Stimulated activated CD8-positive, alpha-beta memory T cell treated with anti-CD3 and anti-CD28 coated beads, Interleukin-2, amount 100 ng/mL, for 1 hour (primary cell): ENCODE measurements at regions not wholly inside any gene's neighbourhood (a gene's known extent, or its start where the extent isn't known, plus 50 kb on each side); places are given as distances from the start of the nearest gene placed in this dataset.
A peak's percentile ranks its signal among the peaks of the same experiment; 100 is the strongest.

Experiments used
- DNase-seq, 2 donors: peaks; one replicate each; pipeline ENCODE4 v3.0.0-alpha.2; 2020; ENCODE audit warnings: low read depth in 2 of 2

DNA sequence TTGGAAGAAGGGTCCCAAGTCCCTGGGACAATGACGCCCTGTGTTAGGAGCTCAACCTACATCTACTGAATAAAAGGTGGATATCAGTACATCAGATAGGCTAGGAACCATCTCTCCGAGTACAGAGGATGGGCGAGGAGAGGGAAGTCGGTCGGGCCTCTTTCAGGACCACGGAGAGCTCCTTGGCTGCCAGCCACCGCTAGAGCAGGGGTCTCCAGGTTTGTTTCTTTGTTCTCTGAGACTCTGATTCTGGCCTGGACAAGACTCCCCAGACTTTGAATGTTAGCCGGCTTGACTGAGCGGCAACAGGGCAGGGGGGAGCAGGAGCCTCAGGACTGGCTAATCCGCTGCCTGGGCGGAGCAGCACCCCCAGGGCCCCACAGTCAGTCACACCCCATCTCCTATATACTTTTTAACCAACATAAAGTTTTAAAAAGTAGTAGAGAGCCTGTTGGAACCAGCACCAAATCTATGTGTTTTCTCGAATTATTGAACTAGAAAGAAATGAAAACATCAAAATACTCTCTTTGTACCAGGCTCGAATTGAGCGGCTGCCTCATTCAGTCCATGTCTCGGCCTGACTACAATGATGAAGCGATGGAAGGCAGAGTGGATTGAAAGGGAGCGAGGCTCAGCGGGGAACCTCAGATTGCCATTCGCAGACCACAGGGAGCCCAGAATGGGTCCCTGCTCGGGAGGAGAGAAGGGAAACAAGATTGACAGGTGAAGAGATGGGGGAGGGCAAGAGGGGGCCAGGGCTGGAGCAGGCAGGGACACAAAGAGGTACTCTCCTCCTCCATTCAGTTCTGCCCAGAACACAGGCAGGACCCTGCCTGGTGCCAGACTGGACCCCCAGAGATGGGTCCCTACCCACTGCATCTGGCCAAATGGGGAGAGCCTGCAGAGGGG is 131.6 kb downstream of the TPRA1 start:
- DNase-seq, result no peak

GRCh38 chr3:127457546-127458145 is 132.9 kb downstream of the TPRA1 start:
- no peak for DNase-seq

GRCh38 chr3:127457094-127457475 is 133.4 kb downstream of the TPRA1 start:
- DNase-seq, result no peak

DNA sequence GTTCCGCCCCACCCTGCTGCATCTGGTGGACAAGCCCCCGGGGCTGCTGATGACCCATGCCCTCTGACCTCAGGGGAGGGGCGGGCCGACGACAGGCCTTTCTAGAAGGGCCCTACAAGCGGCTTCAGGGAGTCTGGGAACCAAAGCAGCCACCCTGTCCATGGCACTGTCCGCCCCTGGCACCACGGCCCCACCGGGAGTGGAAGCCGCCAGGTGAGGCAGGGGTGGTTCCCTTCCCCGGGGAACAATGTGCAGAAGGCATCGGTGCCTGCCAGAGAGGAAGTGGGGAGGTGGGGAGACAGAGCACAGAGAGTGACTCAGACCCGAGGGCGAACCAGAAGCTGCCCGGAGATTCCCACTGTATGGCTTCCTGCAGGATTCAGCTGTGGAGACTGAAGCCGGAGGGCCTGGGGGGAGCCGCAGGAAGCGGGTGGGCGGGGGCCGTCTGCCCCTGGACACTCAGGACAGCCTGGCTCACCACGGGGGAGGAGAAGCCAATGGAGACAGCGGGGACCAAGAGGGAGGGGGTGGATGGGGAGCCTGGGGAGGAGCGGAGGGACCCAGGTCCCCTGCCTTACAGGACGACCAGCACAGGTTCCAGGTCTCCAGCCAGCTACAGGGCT is 134.0 kb downstream of the TPRA1 start:
- DNase-seq, result no peak

GRCh38 chr3:127455541-127456450 is 134.7 kb downstream of the TPRA1 start:
- peak in 1 of 2 donors; percentile 15 for DNase-seq

- no peak for DNase-seq
Observed at GRCh38 chr3:127454968-127455367, 135.6 kb downstream of the TPRA1 start.

- no peak for DNase-seq
Observed at GRCh38 chr3:127454051-127454450, 136.5 kb downstream of the TPRA1 start.

GRCh38 chr3:127452321-127452821 is 138.2 kb downstream of the TPRA1 start:
- DNase-seq, result no peak

GRCh38 chr3:127451321-127451720 is 139.2 kb downstream of the TPRA1 start:
- no peak for DNase-seq

GRCh38 chr3:127450331-127450730 is 140.2 kb downstream of the TPRA1 start:
- DNase-seq, result no peak

- DNase-seq, result no peak
Observed at GRCh38 chr3:127449486-127450212, 140.9 kb downstream of the TPRA1 start.

GRCh38 chr3:127448671-127449070 is 141.9 kb downstream of the TPRA1 start:
- no peak for DNase-seq

DNA sequence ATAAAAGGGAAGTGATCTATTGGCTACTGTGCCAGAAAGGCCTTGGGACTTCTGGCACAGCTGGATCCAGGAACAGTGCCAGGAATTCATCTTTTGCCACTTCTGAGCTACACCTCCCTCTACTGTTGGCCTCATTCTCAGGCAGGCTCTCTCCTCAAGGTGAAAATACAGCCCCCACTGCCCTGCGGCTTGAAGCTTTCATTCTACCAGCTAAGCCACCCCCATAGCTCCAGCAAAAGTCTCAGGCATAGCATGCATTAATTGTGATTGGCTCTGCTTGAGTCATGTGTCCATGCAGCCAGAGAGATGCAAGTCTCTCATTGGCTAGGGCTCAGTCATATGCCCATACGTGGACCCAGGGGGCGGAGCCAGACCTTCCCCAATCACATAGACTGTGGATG is 142.4 kb downstream of the TPRA1 start:
- no peak for DNase-seq

DNA sequence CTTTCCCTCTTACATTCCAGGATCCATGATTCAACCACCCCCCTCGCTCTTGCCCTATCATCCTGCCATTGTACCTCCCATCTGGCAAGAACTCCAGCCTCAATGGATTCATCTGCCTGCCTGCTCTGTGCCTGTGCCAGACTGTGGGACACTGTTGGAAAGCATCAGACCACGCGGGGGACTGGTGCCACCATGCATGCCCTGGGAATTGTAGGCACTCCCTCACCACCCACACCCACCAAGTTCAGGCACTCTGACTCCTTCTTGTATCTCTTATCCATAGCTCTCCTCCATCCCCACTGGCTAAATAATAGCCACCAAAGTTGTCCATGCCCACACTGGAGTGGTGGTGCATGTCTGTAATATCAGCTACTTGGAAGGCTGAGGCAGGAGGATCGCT is 143.8 kb downstream of the TPRA1 start:
- no peak for DNase-seq

DNA sequence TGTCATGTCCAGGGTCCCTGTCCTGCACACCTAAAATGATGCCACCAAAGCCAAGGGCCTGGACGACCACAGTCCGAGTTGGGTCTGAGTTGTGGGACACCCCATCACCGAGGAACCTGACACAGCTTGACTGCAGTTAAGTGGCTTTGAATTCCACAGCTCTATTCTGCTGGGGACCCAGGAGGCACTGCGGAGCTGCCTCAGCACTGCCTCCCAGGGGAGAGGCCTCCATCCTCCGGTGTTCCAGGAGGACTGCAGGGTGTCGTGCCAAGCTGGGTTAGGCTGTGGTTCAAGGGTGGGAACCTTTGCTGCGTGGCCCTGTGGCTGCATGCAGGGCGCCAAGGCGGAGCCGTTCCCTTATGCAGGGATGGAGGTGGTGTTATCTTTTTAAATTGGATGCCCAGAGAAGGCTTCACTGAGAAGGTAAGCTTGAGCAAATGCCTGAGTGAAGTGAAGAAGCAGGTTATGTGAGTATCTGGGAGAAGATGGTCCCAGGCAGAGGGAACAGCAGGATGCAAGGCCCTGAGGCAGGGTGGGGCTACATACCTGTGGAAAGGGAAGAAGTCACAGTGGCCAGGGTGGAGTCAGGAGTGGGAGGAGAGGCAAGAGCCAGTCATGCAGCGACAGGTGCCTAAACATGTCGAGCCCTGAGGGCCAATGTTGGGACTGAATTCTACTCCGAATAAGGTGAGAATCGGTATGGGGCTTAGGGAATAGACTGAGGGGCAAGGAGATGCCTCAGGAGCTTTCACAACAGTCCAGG is 144.8 kb downstream of the TPRA1 start:
- no peak for DNase-seq

GRCh38 chr3:127444761-127445160 is 145.8 kb downstream of the TPRA1 start:
- DNase-seq, result no peak

DNA sequence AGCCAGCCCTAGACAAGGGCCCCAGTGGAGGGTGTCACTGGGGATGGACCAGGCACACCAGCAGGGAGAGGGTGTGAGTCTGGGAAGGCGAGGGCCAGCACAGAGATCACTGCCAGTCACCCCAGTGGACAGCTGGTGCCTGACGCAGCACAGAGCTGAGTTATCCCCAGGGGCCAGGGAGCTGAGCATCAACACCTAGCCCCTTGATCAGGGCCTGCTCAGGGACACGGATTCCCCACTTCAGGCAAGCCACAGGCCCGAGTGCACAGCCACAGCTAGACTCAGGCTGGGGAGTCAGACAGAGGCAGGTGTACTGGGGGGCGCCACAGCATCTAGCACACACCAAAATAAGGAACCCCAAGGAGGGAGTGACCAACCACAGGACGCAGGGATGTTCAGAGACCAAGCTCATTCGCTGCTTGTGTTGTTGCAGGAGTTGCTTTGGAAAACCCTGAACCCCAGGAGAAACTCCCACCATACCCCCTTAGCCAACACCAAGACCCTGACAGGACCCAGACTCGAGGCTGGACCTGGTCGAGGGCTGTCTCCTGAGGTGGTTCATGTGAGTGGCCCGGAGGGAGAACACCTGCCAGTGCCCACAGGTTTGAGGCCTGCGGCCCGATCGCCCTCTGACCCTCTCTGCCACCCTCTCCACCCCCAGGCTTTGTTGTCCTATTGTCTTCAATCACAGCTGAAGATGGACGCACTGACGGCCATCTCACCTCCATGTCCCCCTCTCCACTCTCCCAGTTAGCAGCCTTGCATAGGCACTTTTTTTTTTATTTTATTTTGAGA is 146.8 kb downstream of the TPRA1 start:
- no peak for DNase-seq

DNA sequence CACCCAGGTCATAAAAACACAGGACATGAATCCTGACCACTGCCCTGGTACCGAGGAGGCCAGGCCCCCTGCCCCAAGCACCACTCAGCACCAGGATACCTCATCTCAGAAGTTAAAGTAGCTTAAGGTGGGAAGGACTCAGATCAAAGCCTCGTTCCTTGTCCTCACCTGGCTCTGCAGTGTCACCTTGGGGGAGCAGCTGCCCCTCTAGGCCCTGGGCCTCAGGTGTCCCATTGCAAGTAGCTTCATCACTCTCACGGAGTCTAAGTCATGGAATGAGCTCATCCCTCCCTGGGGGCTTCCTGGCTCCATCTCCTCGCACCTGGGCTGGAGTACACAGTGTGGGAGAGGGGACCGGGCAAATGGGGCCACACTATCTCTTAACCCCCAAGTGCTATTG is 148.0 kb downstream of the TPRA1 start:
- DNase-seq, result no peak

DNA sequence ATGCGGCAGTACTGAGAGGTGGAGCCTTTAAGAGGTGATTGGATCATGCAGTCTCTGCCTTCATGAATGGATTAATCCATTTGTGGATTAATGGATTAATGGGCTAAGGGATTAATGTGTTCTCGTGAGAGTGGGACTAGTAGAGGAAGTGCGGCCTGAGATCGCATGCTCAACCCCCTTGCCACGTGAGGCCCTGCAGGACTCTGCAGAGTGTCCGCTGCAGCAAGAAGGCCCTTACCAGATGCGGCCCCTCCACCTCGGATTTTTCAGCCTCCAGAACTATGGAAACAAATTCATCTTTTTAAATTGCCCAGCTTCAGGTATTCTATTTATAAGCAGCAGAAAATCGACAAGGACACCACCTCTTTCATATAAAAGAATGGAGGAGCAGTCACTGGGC is 148.8 kb downstream of the TPRA1 start:
- no peak for DNase-seq
